GM19372 (cell line): ENCODE measurements at regions not wholly inside any gene's neighbourhood (a gene's known extent, or its start where the extent isn't known, plus 50 kb on each side); places are given as distances from the start of the nearest gene placed in this dataset.
A peak's percentile ranks its signal among the peaks of the same experiment; 100 is the strongest.

ENCODE experiments used
- ATAC-seq: cut with Tn5 transposase; IDR thresholded peaks from one replicate; pipeline ENCODE4 v1.9.1; 2021; ENCODE audit warnings: mild to moderate bottlenecking, low read depth, moderate library complexity; ENCODE audit not compliant: unreplicated experiment

DNA sequence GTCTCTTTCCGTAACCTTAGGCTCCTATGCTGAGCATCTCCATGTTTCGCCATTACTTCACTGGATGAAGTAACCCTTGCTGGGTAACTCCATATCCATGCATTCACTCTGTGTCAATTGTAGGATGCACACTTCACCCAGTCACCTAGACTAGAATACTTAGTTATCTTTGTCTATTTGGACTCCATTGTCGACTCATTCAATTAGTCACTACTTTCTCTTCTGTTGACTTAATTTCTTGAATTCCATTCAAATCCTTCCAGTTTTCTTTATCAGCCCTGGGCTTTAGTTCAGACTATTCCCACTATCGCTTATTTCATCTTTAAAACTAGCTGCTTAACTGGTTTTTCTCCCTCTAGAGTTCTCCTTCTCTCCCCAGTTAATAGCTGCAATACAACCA, 111.3 kb upstream of the TNS3 start:
- ATAC-seq, result no peak

DNA sequence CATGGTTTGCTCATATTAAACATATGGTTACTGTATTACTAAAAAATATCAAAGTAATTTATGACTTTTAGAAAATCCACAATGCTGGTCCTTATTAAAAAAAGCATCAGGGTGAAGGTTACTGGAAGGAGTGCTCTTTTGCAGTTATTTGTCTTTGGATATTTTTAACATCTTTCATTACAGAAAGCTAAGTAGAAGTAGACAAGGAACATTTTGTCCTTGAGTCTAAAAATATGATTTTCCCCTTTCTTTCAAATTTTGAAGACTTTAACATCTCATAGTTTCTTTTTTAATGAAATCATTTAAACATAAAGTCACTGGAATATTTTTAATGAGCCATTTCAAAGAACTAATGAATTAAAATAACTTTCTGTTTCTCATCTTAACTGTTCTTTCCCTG, 110.1 kb upstream of the TNS3 start:
- no peak for ATAC-seq

DNA sequence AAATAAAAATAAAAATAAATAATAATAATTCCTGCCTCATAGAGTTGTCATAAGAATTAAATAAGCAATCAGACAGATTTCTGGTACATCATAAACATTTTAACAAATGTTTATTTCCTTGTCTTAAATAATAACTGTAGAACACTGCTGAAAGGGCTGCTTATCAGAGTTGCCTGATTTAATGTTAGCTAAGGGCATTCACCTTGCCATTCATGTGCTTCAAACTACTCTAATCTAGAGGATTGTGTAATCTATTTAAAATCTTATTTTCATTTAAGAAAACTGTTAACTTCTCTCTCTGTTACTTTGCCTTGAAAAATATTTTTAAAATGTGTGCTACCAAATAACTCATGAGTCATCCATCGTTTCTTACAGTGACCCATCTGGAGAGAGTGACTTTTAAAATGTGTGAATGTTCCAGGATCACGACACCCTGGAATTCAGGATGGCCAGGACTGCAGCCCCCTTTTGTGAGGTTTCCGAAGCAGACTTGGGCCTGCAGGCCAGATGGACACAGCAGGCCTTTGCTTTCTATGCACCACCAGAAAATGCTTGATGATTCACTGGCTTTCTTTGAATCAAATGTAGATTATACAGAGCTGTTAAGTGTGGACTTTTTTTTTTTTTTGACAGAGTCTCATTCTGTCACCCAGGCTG, 109.1 kb upstream of the TNS3 start:
- no peak for ATAC-seq

DNA sequence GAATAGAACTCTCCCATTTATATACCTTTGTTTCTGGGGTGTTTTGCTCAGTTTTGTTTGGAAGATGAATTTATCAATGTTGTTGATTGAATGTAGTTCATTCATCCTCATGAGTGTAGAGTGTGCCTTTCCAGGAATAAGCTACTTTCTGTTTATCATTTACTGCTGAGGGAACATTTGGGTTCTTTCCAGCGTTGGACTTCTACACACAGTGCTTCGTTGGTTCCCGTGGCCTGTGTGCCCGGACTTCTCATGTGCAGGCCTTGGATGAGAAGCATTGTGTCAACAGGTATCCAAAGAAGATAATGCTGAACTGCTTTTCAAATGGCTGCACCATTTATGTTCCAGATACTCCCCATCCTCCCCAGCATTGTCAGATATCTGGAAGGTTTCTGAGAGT, 107.6 kb upstream of the TNS3 start:
- ATAC-seq, result no peak

DNA sequence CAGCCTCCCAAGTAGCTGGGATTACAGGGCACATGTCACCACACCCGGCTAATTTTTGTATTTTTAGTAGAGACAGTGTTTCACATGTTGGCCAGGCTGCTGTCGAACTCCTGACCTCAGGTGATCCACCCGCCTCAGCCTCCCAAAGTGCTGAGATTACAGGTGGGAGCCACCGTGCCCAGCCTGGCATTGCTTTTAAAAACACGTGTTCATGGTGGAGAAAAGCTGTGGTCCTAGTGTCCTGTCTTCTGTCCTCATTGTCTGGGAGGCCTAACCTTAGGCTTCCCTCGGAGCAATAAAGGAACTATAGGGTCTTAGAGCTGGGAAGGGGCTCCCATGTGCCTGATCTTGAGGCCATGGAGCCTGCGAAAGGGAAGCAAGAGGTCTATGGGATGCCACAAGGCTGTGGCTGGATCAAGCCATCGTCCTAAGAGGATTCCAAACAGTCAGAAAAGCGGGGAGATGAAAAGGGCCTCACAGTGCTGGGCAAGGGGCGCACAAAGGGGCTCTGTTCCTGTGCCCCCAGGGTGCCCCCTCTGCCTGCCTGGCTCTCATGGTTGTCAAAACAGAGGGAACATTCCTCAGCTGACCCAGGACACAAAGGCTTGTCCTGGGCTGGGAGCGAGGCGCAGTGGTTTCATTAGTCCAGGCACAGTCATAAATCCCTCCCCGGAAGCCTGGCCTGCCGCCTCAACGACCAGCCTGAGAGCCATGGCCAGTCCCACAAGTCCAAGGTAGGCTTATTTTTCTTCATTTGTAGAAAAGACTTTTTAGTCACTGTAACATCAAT, 106.6 kb upstream of the TNS3 start:
- ATAC-seq, result no peak

DNA sequence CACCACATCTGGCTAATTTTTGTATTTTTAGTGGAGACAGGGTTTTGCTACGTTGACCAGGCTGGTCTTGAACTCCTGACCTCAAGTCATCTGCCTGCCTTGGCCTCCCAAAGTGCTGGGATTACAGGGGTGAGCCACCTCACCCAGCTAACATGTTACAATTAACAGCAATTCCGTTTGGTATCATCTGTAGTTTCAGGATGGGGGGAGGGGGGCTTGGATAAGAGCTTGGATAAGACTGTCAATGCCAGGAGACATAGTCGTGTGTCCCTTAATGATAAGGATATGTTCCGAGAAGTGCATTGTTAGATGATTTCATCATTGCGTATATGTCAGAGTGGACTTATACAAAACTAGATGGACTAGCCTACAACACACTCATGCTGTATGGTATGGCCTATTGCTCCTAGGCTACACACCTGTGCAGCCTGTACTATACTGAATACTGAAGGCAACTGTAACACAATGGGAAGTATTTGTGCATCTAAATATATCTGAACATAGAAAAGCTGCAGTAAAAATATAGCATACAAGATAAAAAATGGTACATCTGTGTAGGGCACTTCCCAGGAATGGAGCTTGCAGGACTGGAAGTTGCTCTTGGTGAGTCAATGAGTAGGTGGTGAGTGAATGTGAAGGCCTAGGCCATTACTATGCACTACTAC, 103.9 kb upstream of the TNS3 start:
- no peak for ATAC-seq

DNA sequence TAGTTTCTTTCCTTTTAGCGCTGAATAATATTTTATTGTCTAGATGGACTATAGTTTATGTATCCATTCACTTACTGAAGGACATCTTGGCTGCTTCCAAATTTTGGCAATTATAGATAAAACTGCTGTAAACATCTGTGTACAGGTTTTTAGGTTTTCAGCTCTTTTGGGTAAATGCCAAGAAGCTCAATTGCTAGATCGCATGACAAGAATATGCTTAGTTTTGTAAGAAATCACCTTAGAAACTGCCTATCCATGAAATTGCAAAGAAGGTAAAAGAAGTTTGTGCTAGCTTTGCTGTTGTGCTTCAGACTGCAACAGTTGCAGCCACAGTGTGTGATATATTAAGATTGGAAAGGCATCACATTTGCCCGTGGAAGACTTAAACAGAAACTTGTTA, 103.2 kb upstream of the TNS3 start:
- ATAC-seq, result no peak

DNA sequence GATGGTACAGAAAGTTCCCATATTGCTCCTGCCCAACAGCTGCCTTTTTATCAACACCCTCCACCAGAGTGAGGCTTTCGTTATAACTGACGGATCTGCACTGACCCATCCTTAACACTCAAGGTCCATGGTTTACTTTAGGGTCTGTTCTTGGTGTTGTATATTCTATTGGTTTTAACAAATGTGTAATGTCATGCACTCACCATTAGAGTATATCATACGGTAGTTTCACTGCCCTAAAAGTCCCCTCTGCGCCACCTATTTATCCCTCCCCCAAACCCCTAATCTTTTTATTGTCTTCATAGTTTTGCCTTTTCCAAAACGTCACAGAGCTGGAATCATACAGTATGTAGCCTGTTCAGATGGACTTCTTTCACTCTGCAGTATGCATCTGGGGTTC, 102.8 kb upstream of the TNS3 start:
- no peak for ATAC-seq

DNA sequence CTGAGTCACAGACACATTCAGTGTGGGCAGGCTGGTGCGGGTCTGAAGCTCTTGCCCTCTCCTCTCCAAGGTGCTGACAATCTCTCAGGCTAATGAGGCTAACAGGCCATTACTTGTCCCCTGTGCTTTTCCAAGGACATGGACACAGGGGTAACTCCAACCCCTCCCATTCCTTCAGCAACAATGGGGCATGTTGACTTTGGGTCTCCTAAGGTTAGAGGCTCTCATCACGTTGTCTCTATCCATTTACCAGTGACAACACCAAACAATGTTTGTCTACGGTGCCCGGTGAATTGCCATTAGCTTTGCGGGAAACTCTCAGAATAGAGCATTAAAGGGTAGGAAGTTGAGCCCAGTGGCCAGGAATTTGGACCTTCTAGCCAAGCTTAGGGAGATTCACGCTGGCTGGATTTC, 101.6 kb upstream of the TNS3 start:
- ATAC-seq, result no peak

DNA sequence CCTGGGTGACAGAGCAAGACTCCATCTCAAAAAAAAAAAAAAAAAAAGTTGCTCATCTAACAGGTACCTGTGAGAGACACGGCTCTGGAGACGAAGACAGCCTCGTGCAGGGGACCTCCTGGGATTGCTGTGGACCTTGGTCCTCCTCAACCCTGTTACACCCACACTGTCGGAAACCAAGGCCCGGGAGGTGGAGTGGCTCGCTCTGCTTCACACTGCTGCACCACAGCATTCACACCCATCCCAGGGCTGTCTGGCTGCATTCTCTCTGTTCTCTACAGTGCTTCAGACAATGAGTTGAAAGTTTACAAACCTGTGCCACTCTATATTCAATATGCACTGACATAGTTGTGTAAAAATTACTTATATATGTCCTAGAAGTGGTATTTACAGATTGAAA, 101.0 kb upstream of the TNS3 start:
- no peak for ATAC-seq

DNA sequence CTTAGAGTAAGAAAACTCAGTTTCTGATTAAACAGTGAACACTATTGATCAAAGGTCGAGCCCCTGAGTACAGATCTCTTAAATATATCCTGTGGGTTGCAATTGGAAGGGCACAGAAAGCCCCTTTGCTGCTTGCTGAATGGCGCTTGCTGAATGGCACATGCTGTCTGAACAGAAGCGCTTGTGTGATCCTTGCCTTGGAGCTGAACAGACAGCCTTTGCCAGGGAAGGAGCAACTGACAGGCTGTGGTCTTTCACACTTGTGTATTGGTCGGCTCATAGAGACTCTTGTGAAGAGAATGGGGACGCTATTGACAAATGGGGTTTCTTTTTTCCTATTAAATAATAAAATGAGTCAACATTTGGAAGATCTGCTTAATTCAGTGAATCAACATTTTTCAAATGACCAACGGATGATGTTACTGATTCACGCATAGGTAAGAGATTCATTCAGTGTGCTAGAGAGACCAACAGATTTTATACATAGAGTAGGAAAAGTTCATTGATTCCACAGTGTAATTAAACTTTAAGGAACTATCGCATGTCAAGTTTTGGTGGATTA, 99.4 kb upstream of the TNS3 start:
- ATAC-seq, result no peak

DNA sequence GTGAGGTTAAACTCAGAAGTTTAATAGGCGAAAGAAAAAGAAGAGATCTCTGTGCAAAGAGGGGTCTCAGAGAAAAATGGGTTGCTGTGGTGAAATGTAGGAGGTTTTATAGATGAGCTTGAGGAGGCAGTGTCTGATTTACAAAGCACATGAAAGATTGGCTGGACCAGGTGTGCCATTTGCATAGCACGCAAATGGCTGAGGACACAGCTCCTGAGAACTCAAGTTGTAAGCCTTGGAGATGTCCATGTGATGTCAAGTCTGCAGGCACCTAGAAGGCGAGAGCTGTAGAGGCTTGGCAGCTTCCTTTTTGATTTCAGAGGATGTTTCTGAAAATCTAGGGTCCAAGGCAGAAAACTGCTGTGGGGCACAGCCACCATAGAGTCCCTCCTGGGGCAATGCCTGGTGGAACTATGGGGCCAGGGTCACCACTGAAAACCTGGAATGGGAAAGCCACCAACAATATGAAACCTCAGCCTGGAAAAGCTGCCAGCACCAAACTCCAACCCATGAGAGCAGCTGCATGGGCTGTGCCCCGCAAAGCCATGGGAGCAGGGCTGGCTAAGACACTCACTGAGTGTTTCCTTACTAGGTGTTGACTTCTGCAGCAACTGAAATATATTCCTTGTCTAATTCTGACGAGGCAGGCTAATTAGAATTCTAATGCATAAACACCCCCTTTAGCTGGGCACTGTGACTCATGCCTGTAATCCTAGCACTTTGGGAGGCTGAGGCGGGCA, 96.9 kb upstream of the TNS3 start:
- ATAC-seq, result no peak

DNA sequence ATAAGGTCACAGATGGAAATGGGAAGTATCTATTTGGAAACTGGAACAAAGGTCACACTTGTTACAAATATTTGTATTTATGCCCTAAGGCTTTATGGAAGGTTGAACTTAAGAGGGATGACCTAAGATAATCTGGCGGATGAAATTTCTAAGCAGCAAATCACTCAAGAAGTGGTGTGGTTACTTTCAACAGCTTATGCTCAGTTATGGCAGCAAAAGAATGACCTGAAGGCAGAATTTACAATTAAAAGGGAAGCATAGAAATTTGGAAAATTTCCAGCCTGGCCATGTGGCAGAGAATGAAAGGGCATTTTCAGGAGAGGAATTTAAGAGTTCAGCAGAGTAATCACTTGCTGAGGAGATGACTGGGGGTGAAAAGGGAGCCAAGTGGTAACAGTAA, 95.8 kb upstream of the TNS3 start:
- no peak for ATAC-seq

DNA sequence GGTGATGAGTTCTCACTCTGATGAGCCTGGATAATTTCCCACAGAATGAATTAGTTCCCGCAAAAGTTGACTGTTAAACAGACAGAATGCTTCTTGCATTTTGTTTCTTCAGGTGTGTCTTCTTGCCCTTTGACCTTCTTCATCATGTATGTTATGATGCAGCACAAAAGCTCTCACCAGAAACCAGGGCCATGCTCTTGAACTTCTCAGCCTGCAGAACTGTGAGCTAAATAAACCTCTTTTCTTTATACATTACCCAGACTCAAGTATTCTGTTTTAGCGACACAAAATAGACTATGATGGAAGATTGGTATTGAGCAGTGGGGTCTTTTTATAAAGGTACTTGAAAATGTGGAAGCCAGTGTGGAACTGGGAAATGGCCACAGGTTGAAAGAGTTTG, 95.2 kb upstream of the TNS3 start:
- ATAC-seq, result no peak

DNA sequence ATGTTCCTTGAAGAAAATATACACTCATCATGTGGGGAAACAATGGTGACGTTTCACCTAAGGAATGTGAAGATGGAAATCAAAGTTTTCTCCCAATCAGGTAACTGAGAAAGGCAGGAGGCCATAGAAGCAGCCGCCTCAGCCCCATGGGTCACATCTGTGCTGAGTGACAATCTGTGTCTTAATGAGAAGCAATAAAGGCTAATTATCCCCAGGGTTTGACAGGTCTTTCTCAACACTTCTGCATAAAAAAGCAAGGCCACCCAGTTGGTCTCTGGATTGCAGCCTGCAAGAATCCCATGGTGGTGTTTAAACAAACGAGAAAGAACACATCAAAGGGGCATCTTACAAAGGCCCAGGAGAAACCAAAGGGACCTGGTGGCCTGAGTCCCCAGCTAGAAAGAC, 91.1 kb upstream of the TNS3 start:
- no peak for ATAC-seq

DNA sequence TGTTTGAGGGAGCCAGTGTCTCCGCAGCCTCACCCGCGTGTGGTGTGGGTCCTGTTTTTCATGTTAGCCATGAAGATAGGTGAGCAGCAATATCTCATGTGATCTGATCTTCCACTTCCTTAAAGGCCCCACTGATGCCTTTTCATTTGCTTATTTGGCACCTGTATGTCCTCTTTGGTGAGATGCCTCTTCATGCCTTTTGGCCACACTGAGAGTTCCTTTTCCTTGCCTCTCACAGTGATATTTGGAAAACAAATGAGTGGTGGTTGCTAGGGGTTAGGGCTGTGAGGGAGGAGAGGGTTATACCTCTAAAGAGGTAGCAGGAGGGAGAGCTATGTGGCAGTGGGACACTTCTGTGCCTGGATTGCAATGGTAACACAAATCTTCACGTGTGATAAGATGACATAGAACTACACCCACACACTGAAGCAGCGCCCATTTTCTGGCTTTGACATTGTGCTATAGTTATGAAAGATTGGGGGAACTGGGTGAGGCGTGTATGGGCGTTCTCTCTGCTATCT, 90.4 kb upstream of the TNS3 start:
- ATAC-seq, result no peak

DNA sequence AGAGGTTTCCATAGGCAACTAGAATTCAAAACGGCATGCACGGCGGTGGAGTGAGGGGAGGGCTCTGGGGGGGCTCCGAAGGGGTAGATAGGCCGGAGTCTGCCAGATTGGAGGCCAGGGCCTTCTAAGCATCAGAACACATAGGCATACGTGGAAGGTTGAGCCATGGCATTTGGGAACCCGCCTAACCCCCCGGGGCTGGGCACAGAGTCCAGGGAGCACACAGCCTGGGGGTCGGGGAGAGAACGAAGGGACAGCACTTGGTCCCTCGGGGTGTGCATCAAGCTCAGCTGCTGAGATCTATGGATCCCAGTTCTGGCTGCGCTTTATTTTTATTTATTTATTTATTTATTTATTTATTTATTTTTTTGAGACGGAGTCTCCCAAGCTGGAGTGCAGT, 89.4 kb upstream of the TNS3 start:
- no peak for ATAC-seq

DNA sequence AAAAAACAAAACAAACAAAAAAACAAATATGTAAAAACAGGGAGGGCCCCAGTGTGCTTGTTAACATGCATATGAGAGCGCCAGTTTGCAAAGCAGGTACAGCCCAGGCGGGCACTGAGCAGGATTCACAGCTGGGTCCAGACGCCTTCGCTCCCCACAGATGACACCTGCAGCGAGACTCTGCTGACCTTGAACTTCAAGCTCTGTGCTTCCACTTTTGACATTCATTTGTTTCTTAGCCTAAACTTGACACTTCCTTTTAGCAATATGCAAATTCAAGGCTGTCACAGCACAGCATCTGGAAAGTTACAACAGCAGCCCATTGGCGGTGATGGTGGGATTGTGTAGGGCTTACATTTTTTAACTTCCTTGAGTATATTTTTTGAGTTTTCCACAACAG, 88.8 kb upstream of the TNS3 start:
- ATAC-seq, result peak; percentile 69

DNA sequence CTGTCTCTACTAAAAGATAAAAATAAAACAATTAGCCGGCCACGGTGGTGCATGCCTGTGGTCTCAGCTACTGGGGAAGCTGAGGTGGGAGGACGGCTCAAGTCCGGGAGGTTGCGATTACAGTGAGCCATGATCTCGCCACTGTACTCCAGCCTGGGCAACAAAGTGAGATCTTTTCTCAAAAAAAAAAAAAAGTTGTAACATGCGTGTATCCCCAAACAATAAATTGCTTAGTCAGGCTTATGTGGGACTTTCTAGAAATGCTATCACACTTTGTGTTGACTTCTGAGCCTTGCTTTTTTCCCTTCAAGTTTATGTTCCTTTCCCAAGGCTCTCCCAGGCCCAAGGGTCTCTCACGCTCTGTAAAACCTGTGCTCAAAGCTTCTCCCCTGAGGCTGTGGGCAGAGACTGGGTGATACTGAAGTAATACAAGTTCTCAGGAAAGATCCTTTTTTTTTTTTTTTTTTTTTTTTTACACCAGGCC, 88.0 kb upstream of the TNS3 start:
- ATAC-seq, result no peak

DNA sequence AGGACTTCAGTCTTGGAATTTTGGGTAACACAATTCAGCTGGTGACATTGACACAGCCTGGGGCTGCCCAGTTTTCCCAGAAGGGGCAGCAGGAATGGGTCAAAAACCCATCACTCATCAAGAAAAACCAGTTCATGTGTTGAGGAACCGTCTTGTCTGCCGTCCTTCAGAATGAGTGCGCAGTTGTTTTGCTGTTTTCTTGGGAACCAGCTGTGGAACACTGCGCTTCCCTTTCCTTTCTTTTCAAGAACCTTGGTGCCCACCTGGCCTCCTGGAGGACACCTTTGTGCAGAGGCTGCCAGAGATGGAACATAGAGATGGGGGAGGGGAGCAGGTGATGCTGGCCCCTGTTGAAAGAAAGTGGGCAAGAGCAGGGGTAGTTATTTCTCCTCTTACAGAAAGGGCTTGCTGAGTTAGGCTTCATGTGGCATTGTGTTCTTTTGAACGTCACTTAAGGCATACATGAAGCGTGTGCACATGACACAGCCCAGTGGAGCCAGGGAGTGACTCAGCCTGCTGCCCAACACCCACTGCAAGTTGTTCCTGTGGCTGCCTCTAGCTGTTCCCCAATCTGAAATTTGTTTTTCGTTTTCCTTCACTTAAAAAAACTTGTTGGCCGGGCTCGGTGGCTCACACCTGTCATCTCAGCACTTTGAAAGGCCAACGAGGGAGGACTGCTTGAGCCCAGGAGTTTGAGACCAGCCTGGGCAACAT, 87.4 kb upstream of the TNS3 start:
- peak; percentile 83 for ATAC-seq
